22Rv1 (cell line): ENCODE measurements at regions not wholly inside any gene's neighbourhood (a gene's known extent, or its start where the extent isn't known, plus 50 kb on each side); places are given as distances from the start of the nearest gene placed in this dataset.

Experiments used
- ZFX ChIP-seq: fragments of 450-650 bp; IDR thresholded peaks from 2 replicates; pipeline ENCODE4 v1.6.1; 2017; ENCODE audit warnings: antibody characterized with exemption, borderline replicate concordance
- TF ChIP-seq, protein P1 (sequence below): fragments of 450-650 bp; IDR thresholded peaks from 2 replicates; pipeline ENCODE4 v1.5.1; 2017; ENCODE audit warnings: mild to moderate bottlenecking

DNA sequence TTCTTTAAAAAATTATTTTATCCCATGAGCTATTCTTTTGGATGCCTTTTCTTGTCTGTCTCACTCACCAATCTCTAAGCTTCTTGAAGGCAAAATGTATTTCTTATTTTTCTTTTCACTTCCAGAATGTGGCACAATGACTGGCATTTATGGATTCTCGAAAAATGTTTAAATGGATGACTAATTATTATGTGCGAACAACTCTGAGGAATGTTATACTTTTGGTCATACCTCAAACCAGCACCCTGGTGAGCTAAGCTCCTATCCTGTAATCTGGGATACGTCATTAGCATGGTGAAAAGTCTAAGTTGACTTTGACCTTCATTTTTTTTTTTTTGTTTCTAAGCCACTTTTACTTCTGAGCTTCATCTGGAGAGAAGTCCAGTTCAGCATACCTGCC is 214.0 kb upstream of the CEP162 start:
- TF ChIP-seq, protein P1, sequence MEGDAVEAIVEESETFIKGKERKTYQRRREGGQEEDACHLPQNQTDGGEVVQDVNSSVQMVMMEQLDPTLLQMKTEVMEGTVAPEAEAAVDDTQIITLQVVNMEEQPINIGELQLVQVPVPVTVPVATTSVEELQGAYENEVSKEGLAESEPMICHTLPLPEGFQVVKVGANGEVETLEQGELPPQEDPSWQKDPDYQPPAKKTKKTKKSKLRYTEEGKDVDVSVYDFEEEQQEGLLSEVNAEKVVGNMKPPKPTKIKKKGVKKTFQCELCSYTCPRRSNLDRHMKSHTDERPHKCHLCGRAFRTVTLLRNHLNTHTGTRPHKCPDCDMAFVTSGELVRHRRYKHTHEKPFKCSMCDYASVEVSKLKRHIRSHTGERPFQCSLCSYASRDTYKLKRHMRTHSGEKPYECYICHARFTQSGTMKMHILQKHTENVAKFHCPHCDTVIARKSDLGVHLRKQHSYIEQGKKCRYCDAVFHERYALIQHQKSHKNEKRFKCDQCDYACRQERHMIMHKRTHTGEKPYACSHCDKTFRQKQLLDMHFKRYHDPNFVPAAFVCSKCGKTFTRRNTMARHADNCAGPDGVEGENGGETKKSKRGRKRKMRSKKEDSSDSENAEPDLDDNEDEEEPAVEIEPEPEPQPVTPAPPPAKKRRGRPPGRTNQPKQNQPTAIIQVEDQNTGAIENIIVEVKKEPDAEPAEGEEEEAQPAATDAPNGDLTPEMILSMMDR: no peak
- no peak for TF ChIP-seq ZFX
